Hepatocyte (in vitro differentiated cells): ENCODE measurements at regions not wholly inside any gene's neighbourhood (a gene's known extent, or its start where the extent isn't known, plus 50 kb on each side); places are given as distances from the start of the nearest gene placed in this dataset.

Experiments used
- DNase-seq: peaks from one replicate; pipeline ENCODE4 v3.0.0-alpha.2; 2016; ENCODE audit warnings: low spot score
- H2AFZ ChIP-seq: fragments of 200-600 bp; sonication (generic); 2 replicates; pipeline ENCODE4 v1.6.0; 2016; ENCODE audit warnings: antibody characterized with exemption, mild to moderate bottlenecking
- H3K27ac ChIP-seq: fragments of 200-600 bp; sonication (generic); 2 replicates; pipeline ENCODE4 v1.5.1; 2016; ENCODE audit warnings: mild to moderate bottlenecking
- H3K27me3 ChIP-seq: fragments of 200-600 bp; sonication (generic); 2 replicates; pipeline ENCODE4 v1.6.1; 2016
- H3K36me3 ChIP-seq: fragments of 200-600 bp; sonication (generic); replicated peaks from 2 replicates; pipeline ENCODE4 v1.5.1; 2016; ENCODE audit warnings: low read depth; ENCODE audit not compliant: insufficient read depth
- H3K4me1 ChIP-seq: fragments of 200-600 bp; sonication (generic); 2 replicates; pipeline ENCODE4 v1.5.1; 2016; ENCODE audit warnings: mild to moderate bottlenecking, moderate library complexity; ENCODE audit not compliant: insufficient read depth
- H3K4me2 ChIP-seq: fragments of 200-600 bp; sonication (generic); 2 replicates; pipeline ENCODE4 v1.6.0; 2016
- H3K4me3 ChIP-seq: fragments of 200-600 bp; sonication (generic); 2 replicates; pipeline ENCODE4 v1.5.1; 2016; ENCODE audit warnings: mild to moderate bottlenecking
- H3K79me2 ChIP-seq: fragments of 200-600 bp; sonication (generic); 2 replicates; pipeline ENCODE4 v1.6.0; 2017; ENCODE audit warnings: mild to moderate bottlenecking
- H3K9me2 ChIP-seq: fragments of 200-600 bp; sonication (generic); replicated peaks from 2 replicates; pipeline ENCODE4 v1.6.0; 2017; ENCODE audit warnings: mild to moderate bottlenecking; ENCODE audit not compliant: insufficient read depth
- H3K9me3 ChIP-seq: fragments of 200-600 bp; sonication (generic); 2 replicates; pipeline ENCODE4 v1.5.1; 2016; ENCODE audit warnings: low read depth, mild to moderate bottlenecking
- H4K20me1 ChIP-seq: fragments of 200-600 bp; sonication (generic); 2 replicates; pipeline ENCODE4 v1.6.0; 2016; ENCODE audit warnings: mild to moderate bottlenecking; ENCODE audit not compliant: insufficient read depth, poor library complexity, severe bottlenecking
- CTCF ChIP-seq: fragments of 200-600 bp; sonication (generic); IDR thresholded peaks from 2 replicates; pipeline ENCODE4 v1.5.1; 2016; ENCODE audit warnings: antibody characterized with exemption, mild to moderate bottlenecking; ENCODE audit not compliant: poor library complexity
- EZH2 ChIP-seq: fragments of 200-600 bp; sonication (generic); IDR thresholded peaks from 2 replicates; pipeline ENCODE4 v1.6.1; 2016; ENCODE audit warnings: antibody characterized with exemption, mild to moderate bottlenecking, borderline replicate concordance
- EZH2phosphoT487 ChIP-seq: fragments of 200-600 bp; sonication (generic); IDR thresholded peaks from one replicate; pipeline ENCODE4 v1.6.1; 2018; ENCODE audit warnings: antibody characterized with exemption, mild to moderate bottlenecking, low read depth, moderate library complexity; ENCODE audit not compliant: unreplicated experiment, severe bottlenecking
- WGBS: methylation state at CpG from one replicate; pipeline ENCODE4 v1.1.6; 2016; ENCODE audit warnings: low lambda C conversion rate; ENCODE audit errors: missing lambda C conversion rate; 5-methylcytosine and 5-hydroxymethylcytosine counted together

DNA sequence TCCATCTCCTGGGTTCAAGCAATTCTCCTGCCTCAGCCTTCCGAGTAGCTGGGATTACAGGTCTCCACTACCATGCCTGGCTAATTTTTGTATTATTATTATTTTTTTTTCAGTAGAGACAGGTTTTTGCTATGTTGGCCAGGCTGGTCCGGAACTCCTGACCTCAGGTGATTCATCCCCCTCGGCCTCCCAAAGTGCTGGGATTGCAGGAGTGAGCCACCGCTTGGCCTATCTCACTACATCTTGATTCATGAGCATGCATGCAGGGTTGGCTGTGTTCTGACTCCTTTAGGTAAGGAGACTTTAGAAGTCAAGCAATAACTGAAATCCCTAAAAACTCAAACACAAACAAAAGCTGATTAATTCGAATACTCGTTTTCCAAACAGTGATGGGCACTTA is 80.9 kb downstream of the GJA1 start:
- Histone ChIP-seq H3K79me2 (no peaks in the 10 kb centered on the region), H3K9me2 (no peaks in the 10 kb centered on the region), H2AFZ (no peak overlapping the region), H3K9me3 (no peaks in the 10 kb centered on the region), H3K4me1 (no peaks in the 10 kb centered on the region), H3K36me3 (no peaks in the 10 kb centered on the region), H3K4me3 (no peak overlapping the region), H3K27me3 (no peaks in the 10 kb centered on the region), H3K4me2 (no peak overlapping the region), H3K27ac (no peak overlapping the region), H4K20me1 (no peaks in the 10 kb centered on the region)
- 91% methylated on average over 6 of the region's 6 CpGs for WGBS
- TF ChIP-seq EZH2phosphoT487 (no peak), CTCF (no peak), EZH2 (no peak)
- DNase-seq, result no peak

DNA sequence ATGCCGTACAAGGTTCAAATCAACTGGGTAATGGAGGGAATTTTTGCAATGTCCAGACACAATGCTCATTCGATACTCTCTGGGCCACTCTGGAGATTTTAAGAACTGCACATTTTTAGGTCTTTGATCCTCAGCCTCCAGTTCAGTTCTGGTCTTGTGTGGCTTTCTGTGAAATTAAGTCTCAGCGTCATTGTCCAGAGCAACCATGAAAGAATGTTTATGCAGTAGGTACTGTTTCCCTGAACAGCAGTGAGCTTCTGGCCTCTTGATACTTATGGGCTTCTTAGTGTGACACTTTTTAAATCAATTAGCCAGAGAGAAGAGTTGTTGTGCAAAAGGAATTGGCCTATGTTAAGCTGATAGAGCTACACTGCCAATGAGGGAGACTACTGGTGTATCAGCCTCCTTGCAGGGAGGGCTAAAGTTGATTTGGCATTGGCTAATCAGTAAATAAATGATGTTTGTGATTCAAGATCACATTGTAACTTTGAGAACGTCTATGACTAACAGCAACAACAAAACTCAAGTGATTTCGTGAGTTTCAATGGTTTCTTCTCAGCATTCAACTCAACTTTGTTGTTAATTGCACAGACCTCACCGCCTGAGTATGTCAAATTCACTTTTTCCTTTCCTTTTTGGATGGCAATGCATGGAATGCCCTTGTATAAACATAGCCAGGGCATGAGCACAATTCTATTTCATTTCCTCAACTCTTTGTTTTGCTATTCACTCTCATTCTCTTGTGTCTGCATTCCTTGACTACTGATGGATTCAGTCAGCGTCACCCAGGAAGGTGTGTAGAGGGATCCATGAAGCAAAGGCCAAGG is 85.1 kb downstream of the GJA1 start:
- Histone ChIP-seq H3K27me3 (no peaks in the 10 kb centered on the region), H3K36me3 (no peaks in the 10 kb centered on the region), H2AFZ (no peak overlapping the region), H3K4me2 (no peak overlapping the region), H3K27ac (no peak overlapping the region), H3K9me2 (no peaks in the 10 kb centered on the region), H3K79me2 (no peaks in the 10 kb centered on the region), H3K9me3 (no peaks in the 10 kb centered on the region), H4K20me1 (no peaks in the 10 kb centered on the region), H3K4me1 (peaks cover 16% of the 10 kb centered on the region), H3K4me3 (no peak overlapping the region)
- 81% methylated on average over 7 of the region's 7 CpGs for WGBS
- DNase-seq, result no peak
- no peak for TF ChIP-seq CTCF
- no peak for TF ChIP-seq EZH2phosphoT487
- no peak for TF ChIP-seq EZH2

DNA sequence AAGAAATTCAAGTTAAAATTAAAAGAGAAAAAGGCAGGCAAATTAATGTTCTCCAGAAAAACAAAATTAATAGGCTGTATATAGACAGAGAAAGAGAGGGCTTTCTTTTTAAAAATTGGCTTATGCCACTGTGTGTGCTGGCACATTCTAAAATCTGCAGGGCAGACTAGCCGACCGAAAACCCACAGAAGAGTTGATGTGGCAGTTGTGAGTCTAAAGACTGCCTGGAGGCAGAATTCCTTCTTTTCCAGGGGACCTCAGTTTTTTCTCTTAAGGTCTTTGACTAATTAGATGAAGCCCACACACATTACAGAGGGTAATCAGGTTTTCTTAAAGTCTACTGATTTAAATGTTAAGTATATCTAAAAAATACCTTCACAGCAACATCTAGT is 85.7 kb downstream of the GJA1 start:
- Histone ChIP-seq H3K9me2 (no peaks in the 10 kb centered on the region), H3K27ac (no peak overlapping the region), H4K20me1 (no peaks in the 10 kb centered on the region), H2AFZ (no peak overlapping the region), H3K4me1 (peaks cover 16% of the 10 kb centered on the region), H3K79me2 (no peaks in the 10 kb centered on the region), H3K4me2 (no peak overlapping the region), H3K36me3 (no peaks in the 10 kb centered on the region), H3K27me3 (no peaks in the 10 kb centered on the region), H3K9me3 (no peaks in the 10 kb centered on the region), H3K4me3 (no peak overlapping the region)
- 73% methylated on average over 2 of the region's 2 CpGs for WGBS
- no peak for DNase-seq
- TF ChIP-seq CTCF (no peak), EZH2phosphoT487 (no peak), EZH2 (no peak)
